SU-DHL-6 (cell line): ENCODE measurements at regions not wholly inside any gene's neighbourhood (a gene's known extent, or its start where the extent isn't known, plus 50 kb on each side); places are given as distances from the start of the nearest gene placed in this dataset.
"Not testable (repeated sequence)": the region's sequence is repeated elsewhere in the genome, so short reads cannot be mapped to it uniquely, and the experiment has no call there.

Experiments
- H2AFZ ChIP-seq: fragments of 200-600 bp; sonication (generic); 2 replicates; pipeline ENCODE4 v1.6.1; 2014; ENCODE audit warnings: low read depth, mild to moderate bottlenecking, moderate library complexity, mixed read lengths, antibody characterized with exemption, low read length; ENCODE audit not compliant: severe bottlenecking
- H3F3A ChIP-seq: fragments of 200-600 bp; shearing (Covaris generic); 2 replicates; pipeline ENCODE4 v1.6.0; 2016; ENCODE audit warnings: antibody characterized with exemption, mild to moderate bottlenecking; ENCODE audit not compliant: insufficient read depth
- H3K27ac ChIP-seq: fragments of 200-600 bp; sonication (generic); 2 replicates; pipeline ENCODE4 v1.5.1; 2016; ENCODE audit warnings: low read depth, mild to moderate bottlenecking, low read length, moderate library complexity, mixed read lengths
- H3K27me3 ChIP-seq: fragments of 200-600 bp; sonication (generic), shearing (Covaris generic); 2 replicates; pipeline ENCODE4 v1.6.0; 2014; ENCODE audit warnings: mild to moderate bottlenecking, low read length
- H3K36me3 ChIP-seq: fragments of 200-600 bp; sonication (generic); 2 replicates; pipeline ENCODE4 v1.6.1; 2014; ENCODE audit warnings: mild to moderate bottlenecking, low read length, mixed read lengths
- H3K4me2 ChIP-seq: fragments of 300-600, 200-600 bp; shearing (Covaris generic), sonication (generic); 2 replicates; pipeline ENCODE4 v1.6.0; 2014; ENCODE audit warnings: low read length, low read depth, mild to moderate bottlenecking; ENCODE audit not compliant: poor library complexity, severe bottlenecking
- H3K4me3 ChIP-seq: fragments of 200-600 bp; sonication (generic); 2 replicates; pipeline ENCODE4 v1.5.1; 2014; ENCODE audit warnings: antibody characterized with exemption, low read length, mild to moderate bottlenecking, mixed read lengths; ENCODE audit not compliant: insufficient read depth, poor library complexity, severe bottlenecking
- H3K79me2 ChIP-seq: fragments of 200-600 bp; sonication (generic); 2 replicates; pipeline ENCODE4 v1.6.1; 2014; ENCODE audit warnings: mild to moderate bottlenecking, low read length, moderate library complexity; ENCODE audit not compliant: insufficient read depth
- H3K9ac ChIP-seq: fragments of 200-600 bp; sonication (generic); 2 replicates; pipeline ENCODE4 v1.7.0; 2014; ENCODE audit warnings: mild to moderate bottlenecking, low read length
- H3K9me2 ChIP-seq: fragments of 200-600 bp; sonication (generic); replicated peaks from 2 replicates; pipeline ENCODE4 v1.6.1; 2014; ENCODE audit warnings: low read length; ENCODE audit not compliant: insufficient read depth
- H3K9me3 ChIP-seq: fragments of 200-600 bp; sonication (generic); 2 replicates; pipeline ENCODE4 v1.6.1; 2014; ENCODE audit warnings: low read length, mixed read lengths; ENCODE audit not compliant: insufficient read depth
- H4K20me1 ChIP-seq: fragments of 200-600 bp; sonication (generic); 2 replicates; pipeline ENCODE4 v1.6.1; 2014; ENCODE audit warnings: low read depth, mild to moderate bottlenecking, antibody characterized with exemption, low read length, moderate library complexity, mixed read lengths
- EZH2phosphoT487 ChIP-seq: fragments of 200-600 bp; sonication (generic), shearing (Covaris generic); conservative IDR thresholded peaks from 2 replicates; pipeline ENCODE4 v1.6.1; 2018; ENCODE audit warnings: mild to moderate bottlenecking, antibody characterized with exemption, low read length, moderate library complexity, mixed read lengths
- TF ChIP-seq, protein P1 (sequence below): fragments of 200-600 bp; sonication (generic); IDR thresholded peaks from one replicate; pipeline ENCODE4 v1.5.1; 2017; ENCODE audit warnings: antibody characterized with exemption, mild to moderate bottlenecking, low read length, moderate library complexity; ENCODE audit not compliant: insufficient read depth, poor library complexity, severe bottlenecking

- Histone ChIP-seq H3K27me3 (no peaks in the 10 kb centered on the region), H3K36me3 (no peaks in the 10 kb centered on the region), H3K79me2 (no peaks in the 10 kb centered on the region), H3K9me2 (no peaks in the 10 kb centered on the region), H4K20me1 (no peaks in the 10 kb centered on the region), H3K27ac (no peak overlapping the region), H3K4me2 (no peak overlapping the region), H3K4me3 (no peak overlapping the region), H3K9me3 (no peaks in the 10 kb centered on the region; the same call in 1 of the 2 replicates), H2AFZ (no peak overlapping the region), H3K9ac (no peak overlapping the region), H3F3A (no peaks in the 10 kb centered on the region)
- no peak for TF ChIP-seq EZH2phosphoT487
- TF ChIP-seq, protein P1, sequence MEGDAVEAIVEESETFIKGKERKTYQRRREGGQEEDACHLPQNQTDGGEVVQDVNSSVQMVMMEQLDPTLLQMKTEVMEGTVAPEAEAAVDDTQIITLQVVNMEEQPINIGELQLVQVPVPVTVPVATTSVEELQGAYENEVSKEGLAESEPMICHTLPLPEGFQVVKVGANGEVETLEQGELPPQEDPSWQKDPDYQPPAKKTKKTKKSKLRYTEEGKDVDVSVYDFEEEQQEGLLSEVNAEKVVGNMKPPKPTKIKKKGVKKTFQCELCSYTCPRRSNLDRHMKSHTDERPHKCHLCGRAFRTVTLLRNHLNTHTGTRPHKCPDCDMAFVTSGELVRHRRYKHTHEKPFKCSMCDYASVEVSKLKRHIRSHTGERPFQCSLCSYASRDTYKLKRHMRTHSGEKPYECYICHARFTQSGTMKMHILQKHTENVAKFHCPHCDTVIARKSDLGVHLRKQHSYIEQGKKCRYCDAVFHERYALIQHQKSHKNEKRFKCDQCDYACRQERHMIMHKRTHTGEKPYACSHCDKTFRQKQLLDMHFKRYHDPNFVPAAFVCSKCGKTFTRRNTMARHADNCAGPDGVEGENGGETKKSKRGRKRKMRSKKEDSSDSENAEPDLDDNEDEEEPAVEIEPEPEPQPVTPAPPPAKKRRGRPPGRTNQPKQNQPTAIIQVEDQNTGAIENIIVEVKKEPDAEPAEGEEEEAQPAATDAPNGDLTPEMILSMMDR: no peak
Measured at GRCh38 chr5:57736716-57737115, 254.1 kb upstream of the ACTBL2 start.

DNA sequence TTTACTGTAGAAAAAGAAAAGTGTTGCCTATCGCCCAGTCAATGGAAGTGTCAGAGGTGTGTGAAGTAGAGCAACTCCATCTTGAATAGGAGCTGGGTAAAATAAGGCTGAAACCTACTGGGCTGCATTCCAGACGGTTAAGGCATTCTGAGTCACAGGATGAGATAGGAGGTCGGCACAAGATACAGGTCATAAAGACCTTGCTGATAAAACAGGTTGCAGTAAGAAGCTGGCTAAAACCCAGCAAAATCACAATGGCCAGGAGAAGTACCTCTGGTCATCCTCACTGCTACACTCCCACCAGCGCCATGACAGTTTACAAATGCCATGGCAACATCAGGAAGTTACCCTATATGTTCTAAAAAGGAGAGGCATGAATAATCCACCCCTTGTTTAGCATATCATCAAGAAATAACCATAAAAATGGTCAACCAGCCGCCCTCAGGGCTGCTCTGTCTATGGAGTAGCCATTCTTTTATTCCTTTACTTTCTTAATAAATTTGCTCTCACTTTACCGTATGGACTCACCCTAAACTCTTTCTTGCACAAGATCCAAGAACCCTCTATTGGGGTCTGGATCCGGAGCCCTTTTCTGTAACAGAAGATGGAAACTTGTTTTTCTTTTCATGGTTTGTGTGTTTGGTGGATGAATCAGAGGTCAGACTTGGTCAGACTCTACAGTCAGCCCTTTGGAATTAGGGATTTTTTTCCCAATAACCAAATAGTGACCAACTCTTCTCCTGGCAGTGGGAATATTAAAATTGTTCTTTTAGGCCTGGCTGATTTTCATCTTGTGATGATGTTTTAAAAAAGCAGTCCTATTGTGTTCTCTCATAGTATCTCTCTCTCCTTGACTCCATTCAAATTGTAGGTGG, 252.9 kb upstream of the ACTBL2 start:
- H3K4me2 ChIP-seq, H2AFZ ChIP-seq: not testable (repeated sequence)

GRCh38 chr5:57734296-57734695, 251.7 kb upstream of the ACTBL2 start:
- H3K9ac ChIP-seq: no peak overlapping the region
- no peaks in the 10 kb centered on the region for H3F3A ChIP-seq
- TF ChIP-seq, protein P1: no peak
- no peak for TF ChIP-seq EZH2phosphoT487
- H2AFZ ChIP-seq: no peak overlapping the region
- no peak overlapping the region for H3K4me3 ChIP-seq
- H3K9me3 ChIP-seq: no peaks in the 10 kb centered on the region; the same call in 1 of the 2 replicates
- H3K79me2 ChIP-seq: no peaks in the 10 kb centered on the region
- no peak overlapping the region for H3K27ac ChIP-seq
- H3K36me3 ChIP-seq: no peaks in the 10 kb centered on the region
- no peaks in the 10 kb centered on the region for H4K20me1 ChIP-seq
- no peaks in the 10 kb centered on the region for H3K27me3 ChIP-seq
- no peak overlapping the region for H3K4me2 ChIP-seq
- H3K9me2 ChIP-seq: no peaks in the 10 kb centered on the region

More for the DNA sequence above, 252.9 kb upstream of the ACTBL2 start:
- not testable (repeated sequence) for H3K9me3 ChIP-seq, H3K9me2 ChIP-seq, H3K4me3 ChIP-seq, H3K27me3 ChIP-seq, H3K9ac ChIP-seq, H4K20me1 ChIP-seq, H3K36me3 ChIP-seq, H3K27ac ChIP-seq, H3K79me2 ChIP-seq, H3F3A ChIP-seq

- Histone ChIP-seq H3K9ac (no peak overlapping the region), H3K27ac (no peak overlapping the region), H3K4me3 (no peak overlapping the region), H3K79me2 (no peaks in the 10 kb centered on the region), H2AFZ (no peak overlapping the region), H3K36me3 (no peaks in the 10 kb centered on the region), H3K9me2 (no peaks in the 10 kb centered on the region), H3K4me2 (no peak overlapping the region), H3K27me3 (no peaks in the 10 kb centered on the region), H4K20me1 (no peaks in the 10 kb centered on the region), H3F3A (no peaks in the 10 kb centered on the region), H3K9me3 (no peaks in the 10 kb centered on the region)
- TF ChIP-seq EZH2phosphoT487: no peak
- TF ChIP-seq, protein P1: no peak
Measured at GRCh38 chr5:57727591-57727990, 245.0 kb upstream of the ACTBL2 start.
